ENCODE measurements at regions not wholly inside any gene's neighbourhood (a gene's known extent, or its start where the extent isn't known, plus 50 kb on each side); places are given as distances from the start of the nearest gene placed in this dataset.

DNA sequence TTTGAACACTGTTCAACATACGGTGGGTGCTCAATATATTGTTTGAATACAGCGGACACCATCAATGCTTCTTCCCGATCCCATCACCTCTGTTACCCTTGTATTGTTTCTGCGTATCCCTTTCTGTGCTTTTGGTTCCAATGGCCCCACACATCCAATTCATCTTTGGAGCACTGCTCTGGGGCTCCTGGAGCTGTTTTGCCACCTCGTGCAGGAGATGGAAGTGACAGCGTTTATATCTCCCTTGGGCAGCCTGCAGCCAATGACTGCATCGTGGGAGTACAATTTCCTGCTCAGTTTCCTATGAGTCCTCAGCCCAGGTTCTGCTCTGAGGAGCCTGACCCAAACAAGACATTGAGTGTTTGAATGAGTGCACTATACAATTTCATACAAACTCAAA, 50.2 kb upstream of the PIK3CG start:
- Histone ChIP-seq H3K9me3 (no peaks in the 10 kb centered on the region), H3K4me3 (no peak overlapping the region), H3K4me1 (no peaks in the 10 kb centered on the region), H3K27me3 (no peaks in the 10 kb centered on the region), H3K36me3 (no peaks in the 10 kb centered on the region), H3K27ac (no peak overlapping the region)
- no peak for ATAC-seq (ENCODE audit: low FRiP score in 2 of 2)
- WGBS, 2 donors, result 62% methylated on average over 7 of the region's 7 CpGs
- TF ChIP-seq POLR2A (IDR thresholded peaks at IDR 0.05), result no peak
- no peak for TF ChIP-seq POLR2AphosphoS5 (IDR thresholded peaks at IDR 0.05)
- no peak for TF ChIP-seq EP300 (IDR thresholded peaks at IDR 0.05)
- TF ChIP-seq, protein P1, sequence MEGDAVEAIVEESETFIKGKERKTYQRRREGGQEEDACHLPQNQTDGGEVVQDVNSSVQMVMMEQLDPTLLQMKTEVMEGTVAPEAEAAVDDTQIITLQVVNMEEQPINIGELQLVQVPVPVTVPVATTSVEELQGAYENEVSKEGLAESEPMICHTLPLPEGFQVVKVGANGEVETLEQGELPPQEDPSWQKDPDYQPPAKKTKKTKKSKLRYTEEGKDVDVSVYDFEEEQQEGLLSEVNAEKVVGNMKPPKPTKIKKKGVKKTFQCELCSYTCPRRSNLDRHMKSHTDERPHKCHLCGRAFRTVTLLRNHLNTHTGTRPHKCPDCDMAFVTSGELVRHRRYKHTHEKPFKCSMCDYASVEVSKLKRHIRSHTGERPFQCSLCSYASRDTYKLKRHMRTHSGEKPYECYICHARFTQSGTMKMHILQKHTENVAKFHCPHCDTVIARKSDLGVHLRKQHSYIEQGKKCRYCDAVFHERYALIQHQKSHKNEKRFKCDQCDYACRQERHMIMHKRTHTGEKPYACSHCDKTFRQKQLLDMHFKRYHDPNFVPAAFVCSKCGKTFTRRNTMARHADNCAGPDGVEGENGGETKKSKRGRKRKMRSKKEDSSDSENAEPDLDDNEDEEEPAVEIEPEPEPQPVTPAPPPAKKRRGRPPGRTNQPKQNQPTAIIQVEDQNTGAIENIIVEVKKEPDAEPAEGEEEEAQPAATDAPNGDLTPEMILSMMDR (IDR thresholded peaks at IDR 0.05), result no peak
- no peak for DNase-seq

Small RNAs in the stretch of these regions (small RNA-seq; reads per million reads assigned to genes)
- 0 reads per million in 4 donors for gene RNA5SP236

Data from upper lobe of left lung (tissue), 6 donors.